Fibroblast of lung (primary cell): ENCODE measurements at regions not wholly inside any gene's neighbourhood (a gene's known extent, or its start where the extent isn't known, plus 50 kb on each side); places are given as distances from the start of the nearest gene placed in this dataset.

Experiments
- DNase-seq, 2 donors: peaks; one replicate each; pipeline versions ENCODE4 v3.0.0 to v3.0.0-alpha.2; 2010; ENCODE audit warnings: low read depth in 2 of 2
- H2AFZ ChIP-seq: 2 replicates; pipeline ENCODE4 v1.5.1; 2012; ENCODE audit warnings: low read length, control low read depth, inconsistent platforms
- H3K27ac ChIP-seq: 2 replicates; pipeline ENCODE4 v1.5.1; 2011; ENCODE audit warnings: low read length, control low read depth; ENCODE audit not compliant: insufficient read depth
- H3K27me3 ChIP-seq: 2 replicates; pipeline ENCODE4 v1.5.1; 2011; ENCODE audit warnings: mild to moderate bottlenecking, low read length; ENCODE audit not compliant: control insufficient read depth, insufficient read depth
- H3K36me3 ChIP-seq: 2 replicates; pipeline ENCODE4 v1.5.1; 2011; ENCODE audit warnings: low read length; ENCODE audit not compliant: control insufficient read depth, insufficient read depth
- H3K4me1 ChIP-seq: 2 replicates; pipeline ENCODE4 v1.5.1; 2011; ENCODE audit warnings: low read length; ENCODE audit not compliant: control insufficient read depth, insufficient read depth; ENCODE audit errors: extremely low read depth
- H3K4me2 ChIP-seq: 2 replicates; pipeline ENCODE4 v1.5.1; 2011; ENCODE audit warnings: low read length, control low read depth; ENCODE audit not compliant: insufficient read depth; ENCODE audit errors: extremely low read depth
- H3K4me3 ChIP-seq, 4 experiments: fragments of 200-600 bp in 1 of 4; sonication (generic) in 1 of 4; replicated peaks in 1 of 4; 2 replicates each; pipeline ENCODE4 v1.5.1; 2011 to 2016; ENCODE audit warnings: low read length in 4 of 4, low read depth in 3 of 4, mild to moderate bottlenecking in 3 of 4, control low read depth in 2 of 4, inconsistent platforms in 1 of 4, mixed read lengths in 1 of 4; ENCODE audit not compliant: insufficient read depth in 1 of 4; ENCODE audit errors: control extremely low read depth in 1 of 4
- H3K79me2 ChIP-seq: 2 replicates; pipeline ENCODE4 v1.5.1; 2012; ENCODE audit warnings: mild to moderate bottlenecking, low read length, inconsistent platforms; ENCODE audit not compliant: control insufficient read depth, insufficient read depth
- H3K9ac ChIP-seq: 2 replicates; pipeline ENCODE4 v1.5.1; 2011; ENCODE audit warnings: mild to moderate bottlenecking, low read length, control low read depth; ENCODE audit not compliant: insufficient read depth
- H3K9me3 ChIP-seq: 2 replicates; pipeline ENCODE4 v1.5.1; 2012; ENCODE audit warnings: low read depth, low read length; ENCODE audit not compliant: control insufficient read depth, insufficient read depth
- H4K20me1 ChIP-seq: 2 replicates; pipeline ENCODE4 v1.5.1; 2011; ENCODE audit warnings: low read length; ENCODE audit not compliant: control insufficient read depth, insufficient read depth; ENCODE audit errors: extremely low read depth
- CTCF ChIP-seq, 2 donors: IDR thresholded peaks in 1 of 2; conservative IDR thresholded peaks in 1 of 2; 1 replicate in 1 of 2; 2 replicates in 1 of 2; pipeline ENCODE4 v1.5.1; 2011 to 2012; ENCODE audit warnings: low read length in 2 of 2, control low read depth in 1 of 2, inconsistent platforms in 1 of 2, low read depth in 1 of 2, mild to moderate bottlenecking in 1 of 2
- EZH2 ChIP-seq: IDR thresholded peaks from 2 replicates; pipeline ENCODE4 v1.5.1; 2012; ENCODE audit warnings: low read length, control low read depth, mild to moderate bottlenecking; ENCODE audit errors: missing control alignments

- Histone ChIP-seq H3K27ac (no peak overlapping the region), H4K20me1 (no peaks in the 10 kb centered on the region), H3K36me3 (no peaks in the 10 kb centered on the region), H3K9ac (no peak overlapping the region), H3K79me2 (no peaks in the 10 kb centered on the region), H2AFZ (no peak overlapping the region), H3K4me3 (no peak overlapping the region), H3K4me2 (no peak overlapping the region), H3K27me3 (no peaks in the 10 kb centered on the region), H3K9me3 (no peaks in the 10 kb centered on the region), H3K4me1 (no peaks in the 10 kb centered on the region)
- TF ChIP-seq EZH2 (no peak), CTCF (conservative IDR thresholded peaks at IDR 0.05 in 1 of 2, IDR thresholded peaks at IDR 0.05 in 1 of 2; ENCODE audit: low read depth in 1 of 2, low read length in 2 of 2) (no peak)
- no peak for DNase-seq
These were observed 399.9 kb downstream of the RAB28 start for GRCh38 chr4:13084210-13084609.

GRCh38 chr4:13081830-13082229, 402.3 kb downstream of the RAB28 start:
- TF ChIP-seq CTCF (conservative IDR thresholded peaks at IDR 0.05 in 1 of 2, IDR thresholded peaks at IDR 0.05 in 1 of 2; ENCODE audit: low read depth in 1 of 2, low read length in 2 of 2) (no peak), EZH2 (no peak)

GRCh38 chr4:13067077-13067476, 417.1 kb downstream of the RAB28 start:
- no peak overlapping the region for H3K4me2 ChIP-seq
- no peaks in the 10 kb centered on the region for H4K20me1 ChIP-seq
- H2AFZ ChIP-seq = no peak overlapping the region
- TF ChIP-seq CTCF (conservative IDR thresholded peaks at IDR 0.05 in 1 of 2, IDR thresholded peaks at IDR 0.05 in 1 of 2; ENCODE audit: low read depth in 1 of 2, low read length in 2 of 2) (no peak), EZH2 (no peak)
- H3K79me2 ChIP-seq = no peaks in the 10 kb centered on the region
- no peak for DNase-seq
- H3K4me1 ChIP-seq = no peaks in the 10 kb centered on the region
- no peak overlapping the region for H3K9ac ChIP-seq
- H3K9me3 ChIP-seq = no peaks in the 10 kb centered on the region
- no peak overlapping the region for H3K27ac ChIP-seq
- H3K4me3 ChIP-seq = no peak overlapping the region
- H3K27me3 ChIP-seq = no peaks in the 10 kb centered on the region
- H3K36me3 ChIP-seq = no peaks in the 10 kb centered on the region

More at GRCh38 chr4:13081830-13082229, 402.3 kb downstream of the RAB28 start:
- H3K27ac ChIP-seq = no peak overlapping the region
- H4K20me1 ChIP-seq = no peaks in the 10 kb centered on the region
- H3K27me3 ChIP-seq = no peaks in the 10 kb centered on the region
- H3K9me3 ChIP-seq = no peaks in the 10 kb centered on the region
- H3K9ac ChIP-seq = no peak overlapping the region
- no peaks in the 10 kb centered on the region for H3K79me2 ChIP-seq
- no peak overlapping the region for H3K4me2 ChIP-seq
- no peaks in the 10 kb centered on the region for H3K4me1 ChIP-seq
- H2AFZ ChIP-seq = no peak overlapping the region
- H3K4me3 ChIP-seq = no peak overlapping the region
- no peaks in the 10 kb centered on the region for H3K36me3 ChIP-seq
- DNase-seq = no peak
